ENCODE measurements at regions not wholly inside any gene's neighbourhood (a gene's known extent, or its start where the extent isn't known, plus 50 kb on each side); places are given as distances from the start of the nearest gene placed in this dataset.

GRCh38 chr16:49015225-49015592 lies 266.4 kb downstream of the CBLN1 start:
- no peaks in the 10 kb centered on the region for H3K27me3 ChIP-seq
- DNase-seq (ENCODE audit: low read depth in 1 of 2, low spot score in 1 of 2), result no peak
- peaks cover 8% of the 10 kb centered on the region for H3K4me1 ChIP-seq (ENCODE audit: low read depth)

GRCh38 chr16:49014277-49015224 lies 267.1 kb downstream of the CBLN1 start:
- DNase-seq (ENCODE audit: low read depth in 1 of 2, low spot score in 1 of 2), result no peak
- Histone ChIP-seq H3K4me3 (no peak overlapping the region), H3K27ac (no peak overlapping the region), H3K36me3 (no peaks in the 10 kb centered on the region), H3K9me3 (ENCODE audit: low read depth) (no peaks in the 10 kb centered on the region), H3K27me3 (no peaks in the 10 kb centered on the region), H3K4me1 (ENCODE audit: low read depth) (peaks cover 8% of the 10 kb centered on the region)
- TF ChIP-seq CTCF (IDR thresholded peaks at IDR 0.05; ENCODE audit: low read depth, low read length), result no peak

More at GRCh38 chr16:49015225-49015592, 266.4 kb downstream of the CBLN1 start:
- H3K27ac ChIP-seq, result no peak overlapping the region
- no peak overlapping the region for H3K4me3 ChIP-seq
- no peak for TF ChIP-seq CTCF (IDR thresholded peaks at IDR 0.05; ENCODE audit: low read depth, low read length)
- H3K9me3 ChIP-seq (ENCODE audit: low read depth), result no peaks in the 10 kb centered on the region
- H3K36me3 ChIP-seq, result no peaks in the 10 kb centered on the region

- Histone ChIP-seq H3K4me3 (no peak overlapping the region), H3K9me3 (ENCODE audit: low read depth) (no peaks in the 10 kb centered on the region), H3K27me3 (no peaks in the 10 kb centered on the region), H3K27ac (no peak overlapping the region), H3K36me3 (no peaks in the 10 kb centered on the region), H3K4me1 (ENCODE audit: low read depth) (peaks cover 2% of the 10 kb centered on the region)
- TF ChIP-seq CTCF (IDR thresholded peaks at IDR 0.05; ENCODE audit: low read depth, low read length), result no peak
- DNase-seq (ENCODE audit: low read depth in 1 of 2, low spot score in 1 of 2), result no peak
Observed at GRCh38 chr16:49013727-49014080, 267.9 kb downstream of the CBLN1 start.

GRCh38 chr16:49012961-49013726 lies 268.5 kb downstream of the CBLN1 start:
- TF ChIP-seq CTCF (IDR thresholded peaks at IDR 0.05; ENCODE audit: low read depth, low read length), result no peak
- Histone ChIP-seq H3K27ac (no peak overlapping the region), H3K36me3 (no peaks in the 10 kb centered on the region), H3K27me3 (no peaks in the 10 kb centered on the region), H3K9me3 (ENCODE audit: low read depth) (no peaks in the 10 kb centered on the region), H3K4me1 (ENCODE audit: low read depth) (no peaks in the 10 kb centered on the region), H3K4me3 (no peak overlapping the region)
- no peak for DNase-seq (ENCODE audit: low read depth in 1 of 2, low spot score in 1 of 2)

- no peak for TF ChIP-seq CTCF (IDR thresholded peaks at IDR 0.05; ENCODE audit: low read depth, low read length)
- no peaks in the 10 kb centered on the region for H3K36me3 ChIP-seq
- H3K4me1 ChIP-seq (ENCODE audit: low read depth), result no peaks in the 10 kb centered on the region
- no peaks in the 10 kb centered on the region for H3K27me3 ChIP-seq
- DNase-seq (ENCODE audit: low read depth in 1 of 2, low spot score in 1 of 2), result no peak
- H3K4me3 ChIP-seq, result no peak overlapping the region
- H3K27ac ChIP-seq, result no peak overlapping the region
- no peaks in the 10 kb centered on the region for H3K9me3 ChIP-seq (ENCODE audit: low read depth)
Observed at GRCh38 chr16:49011901-49012300, 269.7 kb downstream of the CBLN1 start.
